Activated T-helper 17 cell treated with anti-CD3 and anti-CD28 coated beads, Interleukin-2, amount 50 U/mL, for 72 hours (primary cell): ENCODE measurements at regions not wholly inside any gene's neighbourhood (a gene's known extent, or its start where the extent isn't known, plus 50 kb on each side); places are given as distances from the start of the nearest gene placed in this dataset.

Source experiments
- ATAC-seq: fragments of 150-1000 bp; cut with Tn5 transposase; replicated peaks from 2 replicates; pipeline ENCODE4 v1.10.0; 2021; ENCODE audit warnings: mild to moderate bottlenecking, moderate library complexity
- H3K27ac Mint-ChIP-seq: one replicate; pipeline ENCODE4 v1.8.0; 2022; ENCODE audit warnings: mixed read lengths
- H3K27me3 Mint-ChIP-seq: one replicate; pipeline ENCODE4 v1.8.0; 2022; ENCODE audit warnings: mixed read lengths
- H3K36me3 Mint-ChIP-seq: one replicate; pipeline ENCODE4 v1.8.0; 2022; ENCODE audit warnings: low read depth, mild to moderate bottlenecking, mixed read lengths
- H3K4me1 Mint-ChIP-seq: one replicate; pipeline ENCODE4 v1.8.0; 2022; ENCODE audit warnings: mixed read lengths
- H3K4me3 Mint-ChIP-seq: one replicate; pipeline ENCODE4 v1.8.0; 2022; ENCODE audit warnings: mild to moderate bottlenecking, mixed read lengths
- H3K9me3 Mint-ChIP-seq: one replicate; pipeline ENCODE4 v1.8.0; 2022; ENCODE audit warnings: mixed read lengths

DNA sequence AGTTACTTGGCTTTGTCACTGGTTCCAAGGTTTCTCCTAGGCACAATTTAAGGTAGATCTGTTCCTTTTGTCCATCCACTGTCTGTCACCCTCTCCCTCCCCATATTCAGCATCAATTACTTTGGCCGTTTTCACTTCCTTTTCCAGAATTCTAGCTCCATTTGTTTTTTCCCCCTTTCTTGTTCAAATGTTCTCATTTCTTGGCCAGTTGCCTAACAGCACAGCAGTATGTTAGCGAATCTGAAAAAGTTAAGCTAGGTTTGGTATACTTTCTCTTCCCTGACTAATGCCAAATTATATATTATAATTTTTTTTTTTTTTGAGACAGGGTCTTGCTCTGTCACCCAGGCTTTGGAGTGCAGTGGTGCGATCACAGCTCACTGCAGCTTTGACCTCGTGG, 409.1 kb upstream of the TEX13C start:
- H3K27ac Mint-ChIP-seq = no peak overlapping the region
- no peak for ATAC-seq
- H3K9me3 Mint-ChIP-seq = no peaks in the 10 kb centered on the region
- no peak overlapping the region for H3K4me3 Mint-ChIP-seq
- H3K27me3 Mint-ChIP-seq = no peaks in the 10 kb centered on the region
- H3K4me1 Mint-ChIP-seq = no peaks in the 10 kb centered on the region
- no peaks in the 10 kb centered on the region for H3K36me3 Mint-ChIP-seq

DNA sequence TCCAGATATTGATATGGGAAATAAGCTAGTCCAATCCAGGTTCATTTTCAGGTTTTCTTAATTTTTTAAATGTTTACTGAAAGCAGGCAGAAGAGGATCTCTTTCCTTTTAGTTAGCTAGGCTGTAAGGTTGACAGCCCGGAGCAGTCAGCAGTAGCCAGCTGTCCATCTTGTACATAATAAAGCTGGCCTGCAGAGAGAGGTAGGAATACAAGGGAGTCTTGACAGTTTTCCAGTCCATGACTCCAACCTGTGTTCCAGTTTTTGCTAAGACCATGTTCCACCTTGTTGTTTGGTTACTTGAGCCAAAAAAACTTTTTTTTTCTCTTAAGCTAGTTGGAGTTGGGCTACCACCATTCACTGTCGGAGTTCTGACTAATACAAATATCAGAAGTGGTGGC, 402.7 kb upstream of the TEX13C start:
- Mint-ChIP-seq H3K9me3 (no peaks in the 10 kb centered on the region), H3K27ac (no peak overlapping the region), H3K4me3 (no peak overlapping the region), H3K4me1 (no peaks in the 10 kb centered on the region), H3K36me3 (no peaks in the 10 kb centered on the region), H3K27me3 (no peaks in the 10 kb centered on the region)
- ATAC-seq = no peak

DNA sequence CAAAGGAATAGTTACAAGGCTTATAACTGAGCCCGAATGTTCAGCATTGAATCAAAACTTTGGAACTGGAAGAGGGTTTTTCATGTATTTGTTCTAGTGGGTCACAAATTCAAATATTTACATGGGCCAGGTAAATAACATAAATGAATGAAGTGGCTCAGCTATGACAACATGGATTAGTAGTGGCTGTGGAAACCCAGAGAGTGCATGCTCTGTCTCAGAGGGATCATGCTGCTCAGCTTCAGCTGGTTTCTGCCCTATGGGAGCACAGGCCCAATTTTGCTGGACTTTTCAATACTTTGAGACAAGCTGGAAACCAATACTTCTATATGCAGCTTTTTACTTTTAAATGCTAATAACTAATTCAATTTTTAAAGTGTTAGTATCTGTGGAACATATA, 394.0 kb upstream of the TEX13C start:
- Mint-ChIP-seq H3K4me3 (no peak overlapping the region), H3K4me1 (no peaks in the 10 kb centered on the region), H3K36me3 (no peaks in the 10 kb centered on the region), H3K27me3 (no peaks in the 10 kb centered on the region), H3K27ac (no peak overlapping the region), H3K9me3 (no peaks in the 10 kb centered on the region)
- no peak for ATAC-seq

- no peak for ATAC-seq
- no peaks in the 10 kb centered on the region for H3K9me3 Mint-ChIP-seq
These were observed 388.4 kb upstream of the TEX13C start for GRCh38 chrX:124931241-124931640.

GRCh38 chrX:124931958-124932357, 387.7 kb upstream of the TEX13C start:
- no peak overlapping the region for H3K4me3 Mint-ChIP-seq
- H3K36me3 Mint-ChIP-seq = no peaks in the 10 kb centered on the region
- no peak for ATAC-seq
- H3K4me1 Mint-ChIP-seq = no peaks in the 10 kb centered on the region
- H3K27ac Mint-ChIP-seq = no peak overlapping the region
- no peaks in the 10 kb centered on the region for H3K27me3 Mint-ChIP-seq
- H3K9me3 Mint-ChIP-seq = no peaks in the 10 kb centered on the region

More at GRCh38 chrX:124931241-124931640, 388.4 kb upstream of the TEX13C start:
- no peak overlapping the region for H3K4me3 Mint-ChIP-seq
- no peaks in the 10 kb centered on the region for H3K36me3 Mint-ChIP-seq
- H3K4me1 Mint-ChIP-seq = no peaks in the 10 kb centered on the region
- no peak overlapping the region for H3K27ac Mint-ChIP-seq
- no peaks in the 10 kb centered on the region for H3K27me3 Mint-ChIP-seq

DNA sequence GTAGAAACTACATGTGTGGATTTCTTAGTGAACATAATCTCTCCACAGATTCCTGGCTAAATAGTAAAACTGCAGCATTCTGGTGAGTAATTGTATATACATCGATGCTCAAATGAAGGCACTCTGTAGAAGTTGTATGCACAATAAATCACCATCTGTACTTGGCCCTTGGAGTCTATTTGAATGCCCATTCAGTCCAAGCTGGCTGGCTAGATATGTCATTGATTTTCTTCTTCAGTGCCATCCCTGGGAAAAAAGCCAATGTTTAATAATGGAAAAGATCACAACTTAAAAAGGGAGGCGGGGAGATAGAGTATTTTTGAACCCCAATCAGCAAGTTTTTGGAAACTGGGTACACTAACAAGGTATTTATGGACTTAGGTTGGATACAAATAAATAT, 381.0 kb upstream of the TEX13C start:
- H3K27ac Mint-ChIP-seq = no peak overlapping the region
- H3K4me1 Mint-ChIP-seq = no peaks in the 10 kb centered on the region
- H3K9me3 Mint-ChIP-seq = no peaks in the 10 kb centered on the region
- peaks cover 3% of the 10 kb centered on the region for H3K27me3 Mint-ChIP-seq
- H3K36me3 Mint-ChIP-seq = no peaks in the 10 kb centered on the region
- H3K4me3 Mint-ChIP-seq = no peak overlapping the region
- ATAC-seq = no peak

GRCh38 chrX:124940531-124940930, 379.1 kb upstream of the TEX13C start:
- Mint-ChIP-seq H3K27me3 (peaks cover 3% of the 10 kb centered on the region), H3K9me3 (no peaks in the 10 kb centered on the region), H3K4me3 (no peak overlapping the region), H3K36me3 (no peaks in the 10 kb centered on the region), H3K4me1 (no peaks in the 10 kb centered on the region), H3K27ac (no peak overlapping the region)
- ATAC-seq = no peak

DNA sequence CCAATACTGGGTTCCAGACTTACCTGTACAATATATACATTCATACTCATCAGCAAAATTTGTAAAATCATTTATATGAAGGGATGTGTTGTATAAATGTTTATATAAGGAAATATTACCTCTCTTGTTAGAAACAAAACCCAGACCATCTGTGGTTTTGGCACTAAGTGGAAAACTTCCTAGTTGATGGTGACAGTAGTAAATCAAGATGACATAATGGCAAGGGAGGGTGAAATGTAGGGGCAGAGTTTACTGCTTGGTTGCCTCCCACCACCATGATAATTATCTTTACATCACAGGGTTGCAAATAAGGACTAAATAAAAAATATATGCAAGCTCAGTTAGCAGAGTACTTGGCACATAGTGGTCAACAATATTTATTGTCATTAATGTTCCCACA, 365.3 kb upstream of the TEX13C start:
- Mint-ChIP-seq H3K27me3 (no peaks in the 10 kb centered on the region), H3K4me1 (no peaks in the 10 kb centered on the region), H3K4me3 (no peak overlapping the region), H3K27ac (no peak overlapping the region), H3K9me3 (no peaks in the 10 kb centered on the region), H3K36me3 (no peaks in the 10 kb centered on the region)
- no peak for ATAC-seq

DNA sequence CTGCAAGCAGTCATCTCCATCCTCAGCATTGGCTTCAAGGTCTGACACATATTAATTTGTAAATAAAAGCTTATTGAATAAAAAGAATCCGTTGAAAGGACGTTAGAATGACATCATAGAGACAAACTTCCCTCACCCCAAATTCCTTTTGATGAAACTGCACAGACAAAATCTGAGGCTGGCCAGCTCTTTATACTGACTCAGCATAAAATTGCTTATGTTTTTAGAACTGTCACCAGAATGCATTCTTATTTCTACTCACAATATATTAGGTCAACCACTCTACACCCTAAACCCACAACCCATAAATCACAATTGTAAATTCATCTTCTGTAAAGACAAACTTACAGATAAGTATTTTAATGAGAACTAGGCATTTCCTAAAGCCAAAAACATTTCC, 359.2 kb upstream of the TEX13C start:
- no peaks in the 10 kb centered on the region for H3K9me3 Mint-ChIP-seq
- H3K27ac Mint-ChIP-seq = no peak overlapping the region
- H3K4me3 Mint-ChIP-seq = no peak overlapping the region
- no peaks in the 10 kb centered on the region for H3K36me3 Mint-ChIP-seq
- no peak for ATAC-seq
- H3K4me1 Mint-ChIP-seq = no peaks in the 10 kb centered on the region
- H3K27me3 Mint-ChIP-seq = no peaks in the 10 kb centered on the region

- Mint-ChIP-seq H3K27ac (no peak within 1 kb of the TSS), H3K9me3 (no peaks in the 10 kb centered on the region), H3K4me1 (no peaks in the 10 kb centered on the region), H3K36me3 (no peaks in the 10 kb centered on the region), H3K27me3 (no peaks in the 10 kb centered on the region), H3K4me3 (no peak within 1 kb of the TSS)
- ATAC-seq = no peak
These were observed 356.0 kb upstream of the TEX13C start, which contains the start of gene TENM1 for GRCh38 chrX:124963717-124964116. TENM1 (minus strand) TSS chrX:124963817.

DNA sequence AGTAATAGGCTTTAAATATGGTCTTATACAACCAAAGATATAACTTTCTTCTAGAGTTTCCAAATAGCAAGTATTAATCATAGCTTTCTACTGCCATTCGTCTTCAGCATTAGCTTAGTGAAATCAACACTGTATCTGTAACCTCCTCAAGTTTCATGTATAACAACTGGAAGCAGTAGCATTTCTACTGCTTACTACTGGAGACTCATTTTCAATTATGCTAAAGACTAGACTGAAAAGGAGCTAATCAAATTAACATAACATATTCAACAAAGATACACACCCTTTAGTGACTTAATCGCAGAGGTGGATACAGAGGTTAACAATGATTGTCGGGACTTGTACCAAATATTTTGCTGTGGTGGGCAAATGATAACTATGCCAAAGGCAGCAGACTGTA, 344.2 kb upstream of the TEX13C start:
- H3K4me1 Mint-ChIP-seq = no peaks in the 10 kb centered on the region
- no peaks in the 10 kb centered on the region for H3K27me3 Mint-ChIP-seq
- H3K36me3 Mint-ChIP-seq = no peaks in the 10 kb centered on the region
- ATAC-seq = no peak
- no peak overlapping the region for H3K4me3 Mint-ChIP-seq
- no peak overlapping the region for H3K27ac Mint-ChIP-seq
- H3K9me3 Mint-ChIP-seq = no peaks in the 10 kb centered on the region

- Mint-ChIP-seq H3K9me3 (no peaks in the 10 kb centered on the region), H3K27ac (no peak overlapping the region), H3K4me3 (no peak overlapping the region), H3K4me1 (no peaks in the 10 kb centered on the region), H3K36me3 (no peaks in the 10 kb centered on the region), H3K27me3 (no peaks in the 10 kb centered on the region)
- ATAC-seq = no peak
These were observed 338.3 kb upstream of the TEX13C start for GRCh38 chrX:124981420-124981819.

DNA sequence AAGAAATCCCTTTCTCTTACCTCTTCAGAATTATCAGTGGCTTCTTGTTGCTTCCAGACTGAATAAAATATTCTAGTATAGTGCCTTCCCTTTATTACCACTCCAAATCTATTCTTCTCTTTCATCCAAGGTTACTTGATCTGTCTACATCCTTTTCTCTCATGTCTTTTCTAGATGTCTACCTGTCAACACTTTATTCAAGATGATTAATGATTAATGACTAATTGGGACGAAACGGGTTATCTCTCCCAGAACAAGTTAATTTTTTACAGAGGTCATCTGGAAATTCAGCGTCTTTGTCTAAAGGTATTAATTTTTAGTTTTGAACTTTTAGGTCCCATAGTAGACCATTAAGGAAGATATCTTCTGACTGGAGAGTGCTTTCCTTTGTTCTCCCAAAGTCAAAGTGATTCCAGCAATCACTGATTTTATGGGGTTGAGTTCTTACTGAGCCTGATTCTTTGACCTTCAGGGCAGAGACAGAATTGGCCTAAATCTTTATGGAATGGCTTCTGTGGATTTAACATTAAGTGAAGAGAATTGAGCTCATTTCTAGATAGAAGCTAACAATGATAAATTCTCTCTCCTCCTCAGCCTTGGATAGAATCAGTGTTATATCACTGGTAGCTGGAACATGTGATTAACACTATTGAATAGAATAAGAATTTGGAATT, 335.4 kb upstream of the TEX13C start:
- Mint-ChIP-seq H3K4me3 (no peak overlapping the region), H3K9me3 (no peaks in the 10 kb centered on the region), H3K36me3 (no peaks in the 10 kb centered on the region), H3K4me1 (no peaks in the 10 kb centered on the region), H3K27me3 (no peaks in the 10 kb centered on the region), H3K27ac (no peak overlapping the region)
- no peak for ATAC-seq

GRCh38 chrX:124986284-124986683, 333.4 kb upstream of the TEX13C start:
- Mint-ChIP-seq H3K27ac (no peak overlapping the region), H3K4me1 (no peaks in the 10 kb centered on the region), H3K36me3 (no peaks in the 10 kb centered on the region), H3K9me3 (no peaks in the 10 kb centered on the region), H3K27me3 (no peaks in the 10 kb centered on the region), H3K4me3 (no peak overlapping the region)
- ATAC-seq = no peak

- peak; percentile 60 for ATAC-seq
- Mint-ChIP-seq H3K9me3 (no peaks in the 10 kb centered on the region), H3K4me1 (no peaks in the 10 kb centered on the region), H3K4me3 (no peak overlapping the region), H3K36me3 (no peaks in the 10 kb centered on the region), H3K27ac (no peak overlapping the region), H3K27me3 (peaks cover 8% of the 10 kb centered on the region)
These were observed 325.9 kb upstream of the TEX13C start for GRCh38 chrX:124993735-124994134.

GRCh38 chrX:124994404-124994803, 325.3 kb upstream of the TEX13C start:
- no peak overlapping the region for H3K4me3 Mint-ChIP-seq
- ATAC-seq = peak; percentile 53
- no peaks in the 10 kb centered on the region for H3K9me3 Mint-ChIP-seq
- no peaks in the 10 kb centered on the region for H3K4me1 Mint-ChIP-seq
- H3K27ac Mint-ChIP-seq = no peak overlapping the region
- H3K36me3 Mint-ChIP-seq = no peaks in the 10 kb centered on the region
- peaks cover 8% of the 10 kb centered on the region for H3K27me3 Mint-ChIP-seq
